ENCODE measurements at regions not wholly inside any gene's neighbourhood (a gene's known extent, or its start where the extent isn't known, plus 50 kb on each side); places are given as distances from the start of the nearest gene placed in this dataset.

GRCh38 chr10:47159361-47160260 lies 140.4 kb upstream of the GDF10 start:
- H3K36me3 ChIP-seq: no peaks in the 10 kb centered on the region
- intact Hi-C loops (cut with DNase I): no loop called here
- no peaks in the 10 kb centered on the region for H3K9me3 ChIP-seq
- no peak overlapping the region for H3K4me3 ChIP-seq (replicated peaks in 1 of 3)
- TF ChIP-seq, protein P1, sequence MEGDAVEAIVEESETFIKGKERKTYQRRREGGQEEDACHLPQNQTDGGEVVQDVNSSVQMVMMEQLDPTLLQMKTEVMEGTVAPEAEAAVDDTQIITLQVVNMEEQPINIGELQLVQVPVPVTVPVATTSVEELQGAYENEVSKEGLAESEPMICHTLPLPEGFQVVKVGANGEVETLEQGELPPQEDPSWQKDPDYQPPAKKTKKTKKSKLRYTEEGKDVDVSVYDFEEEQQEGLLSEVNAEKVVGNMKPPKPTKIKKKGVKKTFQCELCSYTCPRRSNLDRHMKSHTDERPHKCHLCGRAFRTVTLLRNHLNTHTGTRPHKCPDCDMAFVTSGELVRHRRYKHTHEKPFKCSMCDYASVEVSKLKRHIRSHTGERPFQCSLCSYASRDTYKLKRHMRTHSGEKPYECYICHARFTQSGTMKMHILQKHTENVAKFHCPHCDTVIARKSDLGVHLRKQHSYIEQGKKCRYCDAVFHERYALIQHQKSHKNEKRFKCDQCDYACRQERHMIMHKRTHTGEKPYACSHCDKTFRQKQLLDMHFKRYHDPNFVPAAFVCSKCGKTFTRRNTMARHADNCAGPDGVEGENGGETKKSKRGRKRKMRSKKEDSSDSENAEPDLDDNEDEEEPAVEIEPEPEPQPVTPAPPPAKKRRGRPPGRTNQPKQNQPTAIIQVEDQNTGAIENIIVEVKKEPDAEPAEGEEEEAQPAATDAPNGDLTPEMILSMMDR (IDR thresholded peaks at IDR 0.05): no peak
- TF ChIP-seq POLR2A (IDR thresholded peaks at IDR 0.05): no peak
- DNase-seq: no peak
- H3K27me3 ChIP-seq: no peaks in the 10 kb centered on the region
- no peaks in the 10 kb centered on the region for H3K4me1 ChIP-seq
- H3K27ac ChIP-seq: no peak overlapping the region
- 79 to 82% methylated on average over 6 to 7 of the region's 7 CpGs for WGBS, 2 donors

DNA sequence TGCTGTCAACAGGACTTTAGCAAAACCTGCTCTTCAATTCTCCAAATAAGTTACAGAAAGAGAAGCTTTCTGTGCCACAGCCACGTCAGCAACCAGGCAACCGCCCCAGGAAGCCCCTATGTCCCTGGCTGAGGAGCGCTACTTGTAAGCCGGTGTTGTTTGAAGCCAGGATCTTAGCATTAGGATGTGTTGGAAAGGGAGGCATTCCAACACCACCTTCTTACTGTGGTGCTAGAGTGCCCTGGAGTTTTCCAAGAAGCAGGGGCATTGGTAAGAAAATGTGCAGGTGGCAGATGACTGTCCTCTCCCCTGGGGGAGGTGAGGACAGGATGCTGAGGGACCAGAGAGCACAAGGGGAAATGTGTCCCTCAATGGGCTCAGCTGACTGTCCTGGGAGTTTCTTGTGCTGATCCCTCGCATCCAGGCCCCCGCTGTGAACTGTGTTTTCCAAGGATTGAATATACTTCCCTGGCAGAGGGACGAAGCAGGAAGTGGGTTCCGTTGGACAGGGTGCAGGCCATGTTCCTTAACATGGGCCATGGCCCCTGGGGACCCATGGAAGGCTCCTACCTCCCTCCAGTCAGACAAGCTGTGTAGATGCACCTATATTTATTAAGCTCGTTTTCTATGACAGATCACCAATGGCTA lies 139.6 kb upstream of the GDF10 start:
- intact Hi-C loops (cut with DNase I): no loop called here
- Histone ChIP-seq H3K27me3 (no peaks in the 10 kb centered on the region), H3K9me3 (no peaks in the 10 kb centered on the region), H3K36me3 (no peaks in the 10 kb centered on the region), H3K4me3 (replicated peaks in 1 of 3) (no peak overlapping the region), H3K4me1 (peaks cover 3 to 7% of the 10 kb centered on the region in 2 donors), H3K27ac (no peak overlapping the region)
- no peak for DNase-seq
- WGBS, 2 donors: 83 to 90% methylated on average over 8 to 9 of the region's 9 CpGs
- TF ChIP-seq, protein P1 (IDR thresholded peaks at IDR 0.05): no peak
- no peak for TF ChIP-seq POLR2A (IDR thresholded peaks at IDR 0.05)

DNA sequence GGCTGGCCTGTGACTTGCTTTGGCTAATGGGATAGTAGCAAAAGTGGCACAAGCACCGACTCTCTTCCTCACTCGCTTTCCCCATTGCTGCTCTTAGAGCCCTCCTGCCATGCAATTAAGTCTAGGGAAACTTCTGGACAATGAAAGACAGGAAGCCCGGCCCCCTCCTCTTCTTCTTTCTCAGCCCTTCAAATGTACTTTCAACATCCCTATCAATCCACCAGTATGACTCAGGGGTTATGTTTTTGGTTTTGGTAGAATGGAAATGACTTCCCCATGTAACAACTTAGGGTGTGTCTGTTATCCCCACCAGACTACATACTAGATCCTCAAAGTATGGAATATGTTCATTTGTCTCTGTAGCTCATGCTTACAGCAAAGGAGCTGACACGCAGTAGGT lies 139.0 kb upstream of the GDF10 start:
- no peak overlapping the region for H3K27ac ChIP-seq
- H3K4me1 ChIP-seq: peaks cover 7 to 9% of the 10 kb centered on the region in 2 donors
- H3K36me3 ChIP-seq: no peaks in the 10 kb centered on the region
- DNase-seq: no peak
- no peak overlapping the region for H3K4me3 ChIP-seq (replicated peaks in 1 of 3)
- no peak for TF ChIP-seq POLR2A (IDR thresholded peaks at IDR 0.05)
- TF ChIP-seq, protein P1 (IDR thresholded peaks at IDR 0.05): no peak
- H3K27me3 ChIP-seq: no peaks in the 10 kb centered on the region
- intact Hi-C loops (cut with DNase I): no loop called here
- H3K9me3 ChIP-seq: no peaks in the 10 kb centered on the region
- WGBS, 2 donors: 85 to 88% methylated on average over 4 of the region's 4 CpGs

DNA sequence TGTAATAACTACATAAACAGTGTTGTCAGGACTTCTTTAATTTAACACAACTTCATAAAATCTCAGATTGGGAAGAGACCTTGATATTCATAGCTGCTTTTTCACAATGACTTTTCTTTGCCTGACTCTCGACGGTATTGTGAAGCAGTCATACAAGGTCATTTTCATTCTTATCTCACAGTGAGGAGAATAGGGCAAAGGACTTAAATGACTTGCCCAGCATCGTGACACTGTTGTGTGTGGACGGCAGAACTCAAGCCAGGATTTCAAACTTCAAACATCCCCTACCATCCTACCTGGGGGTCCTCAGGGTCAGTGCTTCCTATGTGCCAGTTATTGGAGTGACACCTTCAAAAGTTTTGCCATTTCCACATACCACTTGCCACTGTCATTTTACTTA lies 138.5 kb upstream of the GDF10 start:
- Histone ChIP-seq H3K4me3 (replicated peaks in 1 of 3) (no peak overlapping the region), H3K9me3 (no peaks in the 10 kb centered on the region), H3K27me3 (no peaks in the 10 kb centered on the region), H3K36me3 (no peaks in the 10 kb centered on the region), H3K4me1 (peaks cover 9 to 12% of the 10 kb centered on the region in 2 donors), H3K27ac (no peak overlapping the region)
- TF ChIP-seq, protein P1 (IDR thresholded peaks at IDR 0.05): no peak
- TF ChIP-seq POLR2A (IDR thresholded peaks at IDR 0.05): no peak
- intact Hi-C loops (cut with DNase I): no loop called here
- 83 to 87% methylated on average over 4 of the region's 4 CpGs for WGBS, 2 donors
- no peak for DNase-seq

Measured in thyroid gland (tissue), 4 donors.